Panc1 (cell line): ENCODE measurements at regions not wholly inside any gene's neighbourhood (a gene's known extent, or its start where the extent isn't known, plus 50 kb on each side); places are given as distances from the start of the nearest gene placed in this dataset.
"Not testable (repeated sequence)": the region's sequence is repeated elsewhere in the genome, so short reads cannot be mapped to it uniquely, and the experiment has no call there.

ENCODE experiments used
- CTCF ChIP-seq: fragments of 450-650 bp; IDR thresholded peaks from 2 replicates; pipeline ENCODE4 v1.5.1; 2017; ENCODE audit warnings: mild to moderate bottlenecking
- POLR2AphosphoS5 ChIP-seq: IDR thresholded peaks from 2 replicates; pipeline ENCODE4 v1.6.1; 2012; ENCODE audit warnings: mild to moderate bottlenecking, low read depth, low read length, moderate library complexity
- REST ChIP-seq, 2 experiments: IDR thresholded peaks; 2 replicates each; pipeline ENCODE4 v1.6.1; 2011 to 2012; ENCODE audit warnings: low read depth in 2 of 2, control low read depth in 1 of 2, low read length in 1 of 2, mild to moderate bottlenecking in 1 of 2, moderate library complexity in 1 of 2; ENCODE audit not compliant: insufficient read depth in 1 of 2

- TF ChIP-seq CTCF; POLR2AphosphoS5; REST (IDR thresholded peaks at IDR 0.05; ENCODE audit: insufficient read depth in 1 of 2, low read depth in 2 of 2, low read length in 1 of 2): not testable (repeated sequence)
Measured at GRCh38 chr21:6080941-6081655, 4440.3 kb upstream of the TPTE start.
